Myocyte (in vitro differentiated cells): ENCODE measurements at regions not wholly inside any gene's neighbourhood (a gene's known extent, or its start where the extent isn't known, plus 50 kb on each side); places are given as distances from the start of the nearest gene placed in this dataset.
A peak's percentile ranks its signal among the peaks of the same experiment; 100 is the strongest.
"Not testable (repeated sequence)": the region's sequence is repeated elsewhere in the genome, so short reads cannot be mapped to it uniquely, and the experiment has no call there.

Source experiments
- DNase-seq: peaks from one replicate; pipeline ENCODE4 v3.0.0-alpha.2; 2012; ENCODE audit warnings: low read depth

DNA sequence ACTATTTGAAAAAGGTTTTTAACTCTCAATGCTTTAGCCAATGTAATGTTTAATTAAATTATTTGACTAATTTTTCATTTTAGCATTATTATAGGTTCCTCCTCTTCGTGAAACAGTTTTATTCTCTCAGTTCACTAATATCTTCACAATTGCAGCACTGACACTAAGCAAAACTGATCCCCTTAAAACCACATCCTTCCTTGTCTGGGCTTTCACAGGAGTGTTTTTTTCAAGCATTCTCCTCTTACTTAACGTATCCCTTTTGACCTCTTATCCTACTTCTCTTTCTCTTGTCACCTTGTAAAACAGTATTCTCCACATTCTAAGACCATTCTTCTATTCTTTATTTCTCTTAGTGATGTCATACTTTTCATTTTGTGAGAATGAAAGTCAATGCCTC lies 112.8 kb downstream of the DSC3 start:
- no peak for DNase-seq

DNA sequence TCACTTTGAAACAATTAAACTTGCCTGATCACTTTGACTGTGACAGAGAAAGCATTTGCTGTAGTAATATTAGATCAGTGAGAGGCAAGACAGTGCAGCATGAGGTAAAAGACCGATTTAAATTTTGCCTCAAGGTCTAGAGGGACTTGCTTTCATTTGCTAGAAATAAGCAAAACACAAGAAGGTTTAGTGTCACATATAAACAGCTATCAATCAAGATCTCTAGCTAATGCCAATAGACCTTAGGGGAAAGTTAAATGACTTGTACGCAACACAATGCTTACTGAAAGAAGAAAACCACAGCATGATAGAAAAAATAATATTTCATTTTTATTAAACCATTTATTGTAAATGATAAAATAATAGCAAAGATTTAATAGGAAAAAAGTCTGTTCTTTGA lies 113.5 kb downstream of the DSC3 start:
- DNase-seq = no peak

- no peak for DNase-seq
Measured at GRCh38 chr18:30927517-30928075, 114.9 kb downstream of the DSC3 start.

- DNase-seq = no peak
Measured at GRCh38 chr18:30927042-30927441, 115.5 kb downstream of the DSC3 start.

- DNase-seq = peak; percentile 6
Measured at GRCh38 chr18:30925795-30926194, 116.7 kb downstream of the DSC3 start.

GRCh38 chr18:30920757-30921156 lies 121.8 kb downstream of the DSC3 start:
- no peak for DNase-seq

GRCh38 chr18:30920351-30920750 lies 122.2 kb downstream of the DSC3 start:
- no peak for DNase-seq

- DNase-seq = no peak
Measured at GRCh38 chr18:30917651-30918050, 124.9 kb downstream of the DSC3 start.

DNA sequence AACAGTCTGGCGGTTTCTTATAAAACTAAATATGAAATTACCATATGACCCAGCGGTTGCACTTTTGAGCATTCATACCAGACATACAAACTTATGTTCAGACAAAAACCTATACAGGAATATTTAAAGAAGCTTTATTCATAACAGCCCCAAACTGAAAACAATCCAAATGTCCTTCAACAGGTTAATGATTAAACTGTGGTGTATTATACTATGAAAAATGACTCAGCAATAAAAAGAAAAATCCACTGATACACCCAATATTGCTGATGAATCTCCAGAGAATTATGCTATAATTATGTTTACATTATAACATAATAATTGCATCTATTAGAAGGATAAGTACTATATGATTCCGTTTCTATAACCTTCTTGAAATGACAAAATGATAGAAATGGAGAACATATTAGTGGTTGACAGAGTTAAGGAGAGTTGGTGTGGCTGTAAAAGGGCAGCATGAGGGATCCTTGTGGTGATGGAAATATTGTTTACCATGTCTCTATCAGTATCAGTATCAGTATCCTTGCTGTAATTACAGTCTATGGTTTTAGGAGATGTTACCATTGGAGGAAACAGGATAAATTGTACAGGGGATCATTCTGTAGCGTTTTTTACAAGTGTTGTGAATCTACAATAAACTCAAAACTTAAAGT lies 127.1 kb downstream of the DSC3 start:
- DNase-seq = no peak

GRCh38 chr18:30908381-30908780 lies 134.2 kb downstream of the DSC3 start:
- no peak for DNase-seq

GRCh38 chr18:30903566-30903965 lies 139.0 kb downstream of the DSC3 start:
- DNase-seq = no peak

- DNase-seq = peak; percentile 6
Measured at GRCh38 chr18:30889519-30890301, 152.8 kb downstream of the DSC3 start.

DNA sequence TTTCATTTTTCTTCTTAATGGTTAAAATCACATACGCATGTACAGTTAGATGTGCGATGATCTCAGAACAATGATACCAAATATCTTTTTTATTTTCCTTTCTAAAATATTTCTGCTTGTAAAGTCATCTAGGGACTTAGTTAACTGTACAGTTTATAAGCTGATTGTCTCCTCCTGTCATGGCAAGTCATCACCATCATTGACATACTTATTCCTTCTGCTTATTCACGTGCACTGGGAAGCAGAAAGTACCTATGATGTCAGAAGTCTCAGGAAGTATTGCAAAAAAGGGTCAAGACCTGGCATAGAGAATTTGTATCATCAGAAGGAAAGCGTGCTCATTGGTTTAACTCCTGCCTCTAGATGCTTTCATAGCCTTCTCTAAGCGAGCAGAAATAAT lies 154.2 kb downstream of the DSC3 start:
- no peak for DNase-seq

DNA sequence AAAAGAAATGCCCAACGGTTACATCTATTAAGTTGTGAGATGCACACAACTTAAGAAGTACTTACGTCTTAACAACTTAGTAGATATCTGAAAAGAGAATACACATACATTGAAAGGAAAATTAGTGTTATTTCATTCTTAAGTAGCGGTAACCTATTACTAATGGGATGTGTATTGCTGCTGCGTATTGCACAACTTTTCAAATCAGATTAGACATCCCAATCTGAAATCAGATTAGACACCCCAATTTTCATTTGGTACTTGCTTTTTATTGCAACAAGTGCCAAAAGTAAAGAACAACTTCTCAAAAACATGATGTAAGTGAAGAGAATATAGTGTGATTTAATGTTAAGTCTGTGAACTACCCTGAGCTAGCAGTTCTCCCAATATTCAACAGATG lies 155.5 kb downstream of the DSC3 start:
- no peak for DNase-seq

DNA sequence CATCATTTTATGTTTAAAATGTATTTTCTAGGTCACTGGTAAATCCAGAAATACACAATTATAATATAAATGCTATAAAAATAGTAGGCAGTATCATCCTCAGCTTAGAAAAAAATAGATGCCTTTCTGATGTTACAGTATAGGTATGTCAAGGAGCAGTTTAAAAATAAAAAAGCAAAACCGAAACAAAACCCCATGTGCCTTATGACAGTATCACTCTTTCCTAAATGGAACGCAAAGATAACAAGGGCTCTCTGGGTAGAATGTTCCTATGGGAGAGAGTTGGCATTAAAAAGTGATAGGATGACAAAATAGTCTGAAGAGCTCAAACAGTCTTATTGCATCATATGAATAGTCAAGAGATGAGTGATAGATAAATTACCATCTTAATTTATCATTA lies 172.1 kb downstream of the DSC3 start:
- DNase-seq = no peak

DNA sequence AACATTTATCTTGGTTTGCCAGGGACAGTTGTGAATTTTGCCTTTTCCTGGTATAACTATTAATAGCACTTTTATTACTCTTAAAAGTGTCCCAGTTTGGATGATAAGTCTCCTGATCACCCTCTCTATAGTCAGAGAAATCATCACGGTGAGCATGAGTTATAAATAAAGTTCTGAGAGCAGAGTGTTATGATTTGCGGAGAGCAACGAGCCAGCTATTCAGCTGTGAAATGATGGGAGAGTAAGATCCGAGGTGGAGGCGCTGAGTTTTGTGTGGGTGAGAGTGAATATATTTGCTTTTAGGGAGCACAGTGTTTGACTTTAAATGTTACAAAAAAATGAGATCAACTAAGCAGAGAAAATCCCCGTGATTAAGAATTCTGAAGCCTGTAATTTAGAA lies 179.6 kb downstream of the DSC3 start:
- DNase-seq = no peak

DNA sequence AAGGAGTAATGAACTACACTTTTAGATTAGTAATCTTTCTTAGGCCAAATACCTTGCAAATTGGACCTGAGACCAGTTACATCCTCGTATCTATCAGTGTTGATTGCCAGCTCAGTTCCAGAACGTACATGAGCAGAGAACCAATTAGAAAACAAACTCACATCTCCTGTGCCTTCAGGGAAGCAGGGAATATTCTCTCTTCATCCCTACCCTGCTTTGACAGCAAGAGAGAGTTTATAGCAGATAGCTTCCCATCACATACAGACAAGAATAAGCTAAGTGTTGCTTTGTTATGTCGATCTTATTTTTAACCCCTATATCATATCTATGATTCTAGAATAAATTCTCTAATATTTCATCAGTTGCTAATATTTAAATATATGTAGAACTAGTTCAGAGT lies 181.8 kb downstream of the DSC3 start:
- DNase-seq = no peak

DNA sequence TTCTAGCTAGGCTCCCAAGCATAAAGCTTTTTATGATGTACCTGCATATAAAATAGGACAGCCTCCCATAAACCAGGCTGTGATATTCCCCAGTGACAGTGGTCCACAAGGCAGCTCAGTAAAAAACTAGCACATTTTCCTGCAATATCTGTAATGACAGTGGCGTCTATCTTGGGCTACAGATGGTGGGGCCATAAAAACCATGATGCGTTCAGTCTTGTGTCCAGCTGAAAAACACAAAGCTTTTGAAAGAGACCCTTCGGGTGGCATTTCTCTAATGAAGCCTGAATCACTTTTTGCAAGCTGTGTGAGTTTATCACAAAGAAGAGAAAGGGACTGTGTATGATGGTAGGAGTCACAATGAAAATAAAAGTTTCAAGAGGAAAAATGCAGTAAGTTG lies 183.5 kb downstream of the DSC3 start:
- DNase-seq = no peak

GRCh38 chr18:30858560-30858959 lies 184.0 kb downstream of the DSC3 start:
- DNase-seq = no peak

GRCh38 chr18:30855762-30856161 lies 186.8 kb downstream of the DSC3 start:
- DNase-seq = no peak

DNA sequence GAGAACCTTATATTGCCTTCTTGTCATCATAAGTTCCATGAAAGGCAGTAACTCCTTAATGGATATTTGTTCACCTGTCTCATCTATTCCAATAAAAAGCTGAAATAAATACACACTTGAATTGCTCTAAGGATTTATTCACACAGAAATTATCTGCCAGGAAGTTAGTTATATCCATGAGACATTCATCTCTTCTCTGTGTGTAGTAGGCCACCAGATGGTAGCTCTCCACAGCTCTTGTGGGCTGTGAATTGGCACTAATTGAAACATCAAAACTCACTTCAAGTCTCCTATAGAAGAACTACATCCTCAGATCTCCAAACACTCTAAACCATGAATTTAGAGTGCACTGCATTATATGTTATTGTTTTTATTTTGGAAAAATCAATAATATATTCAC lies 189.6 kb downstream of the DSC3 start:
- no peak for DNase-seq

DNA sequence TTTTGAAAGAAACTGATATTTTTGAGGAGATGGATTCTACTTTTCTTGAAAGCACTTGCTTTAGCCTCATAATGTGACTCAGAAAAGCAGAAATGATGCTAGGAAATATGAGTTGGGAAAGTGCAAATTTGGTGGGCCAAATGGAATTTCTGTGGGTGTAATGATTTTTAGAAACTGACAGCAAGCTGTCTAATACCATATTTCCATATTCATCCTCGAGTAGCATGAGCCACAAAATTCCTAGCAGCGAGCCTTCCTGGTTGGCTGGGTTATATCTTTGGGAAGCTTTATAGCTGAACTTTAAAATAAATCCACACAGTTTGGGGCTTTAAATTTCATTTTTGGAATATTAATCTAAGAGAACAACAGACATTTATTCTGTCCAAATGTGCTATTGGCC lies 190.0 kb downstream of the DSC3 start:
- no peak for DNase-seq

DNA sequence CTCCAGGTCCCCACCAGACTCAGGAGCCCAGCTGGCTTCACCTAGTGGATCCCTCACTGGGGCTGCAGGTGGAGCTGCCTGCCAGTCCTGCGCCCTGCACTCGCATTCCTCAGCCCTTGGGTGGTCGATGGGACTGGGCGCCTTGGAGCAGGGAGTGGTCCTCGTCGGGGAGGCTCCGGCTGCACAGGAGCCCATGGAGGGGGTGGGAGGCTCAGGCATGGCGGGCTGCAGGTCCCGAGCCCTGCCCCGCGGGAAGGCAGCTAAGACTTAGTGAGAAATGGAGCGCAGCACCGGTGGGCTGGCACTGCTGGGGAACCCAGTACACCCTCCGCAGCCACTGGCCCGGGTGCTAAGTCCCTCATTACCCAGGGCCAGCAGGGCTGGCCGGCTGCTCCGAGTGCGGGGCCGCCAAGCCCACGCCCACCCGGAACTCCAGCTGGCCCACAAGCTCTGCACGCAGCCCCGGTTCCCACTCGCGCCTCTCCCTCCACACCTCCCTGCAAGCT lies 203.4 kb downstream of the DSC3 start:
- not testable (repeated sequence) for DNase-seq
